ENCODE measurements at regions not wholly inside any gene's neighbourhood (a gene's known extent, or its start where the extent isn't known, plus 50 kb on each side); places are given as distances from the start of the nearest gene placed in this dataset.
"Not testable (repeated sequence)": the region's sequence is repeated elsewhere in the genome, so short reads cannot be mapped to it uniquely, and the experiment has no call there.

DNA sequence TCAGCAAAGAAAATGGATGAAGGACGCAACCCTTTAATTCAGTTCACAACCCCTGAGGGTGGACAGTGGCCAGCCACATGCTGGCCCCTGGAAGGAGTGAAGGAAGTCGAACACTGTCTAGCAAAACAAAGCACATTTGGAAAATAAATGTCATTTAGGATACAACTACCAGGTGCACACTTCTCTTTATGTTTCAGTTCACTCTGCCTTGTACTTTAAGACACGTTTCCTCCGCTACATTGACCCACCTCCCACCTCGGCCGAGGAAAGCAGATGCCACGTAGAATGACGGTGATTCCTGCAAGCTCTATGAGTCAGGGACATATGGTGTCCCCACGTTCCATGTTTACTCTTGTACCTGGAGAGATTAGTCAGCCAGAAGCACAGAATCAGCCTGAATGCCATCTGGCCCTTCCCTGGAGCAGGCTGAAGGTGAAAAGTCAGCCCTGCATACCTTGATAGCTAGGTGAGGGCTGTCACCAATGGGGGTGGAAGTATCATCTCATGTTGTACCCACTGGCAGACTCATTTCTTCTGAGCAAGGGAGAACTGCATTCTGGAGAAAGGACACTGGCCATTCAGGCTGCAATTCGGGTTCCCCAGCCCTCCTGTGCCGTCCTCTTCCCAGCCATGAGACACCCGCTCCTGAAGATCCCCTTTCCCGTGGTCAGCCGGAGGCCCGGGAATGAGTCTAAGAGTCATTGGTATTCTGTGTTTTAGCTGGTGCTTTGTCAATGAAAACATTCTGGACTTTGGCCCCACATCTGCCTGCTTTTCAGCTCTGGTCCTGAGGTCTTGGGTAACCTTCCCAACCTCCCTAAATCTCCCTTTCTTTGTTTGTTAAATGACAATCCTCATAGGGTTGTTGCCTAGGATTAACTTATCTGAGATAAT lies 60.6 kb downstream of the FOXA2 start:
- Histone ChIP-seq H3K4me3 (no peak overlapping the region), H3K9me3 (no peaks in the 10 kb centered on the region), H3K36me3 (ENCODE audit: low read depth, missing control alignments) (no peaks in the 10 kb centered on the region), H3K27ac (no peak overlapping the region), H3K4me1 (no peaks in the 10 kb centered on the region), H3K27me3 (no peaks in the 10 kb centered on the region)
- intact Hi-C loops (cut with DNase I; ENCODE audit: low total_unique reads): no loop called here
- 89 to 93% methylated on average over 15 of the region's 15 CpGs for WGBS, 2 donors
- DNase-seq: no peak
- no peak for TF ChIP-seq POLR2A (IDR thresholded peaks at IDR 0.05)
- TF ChIP-seq, protein P1, sequence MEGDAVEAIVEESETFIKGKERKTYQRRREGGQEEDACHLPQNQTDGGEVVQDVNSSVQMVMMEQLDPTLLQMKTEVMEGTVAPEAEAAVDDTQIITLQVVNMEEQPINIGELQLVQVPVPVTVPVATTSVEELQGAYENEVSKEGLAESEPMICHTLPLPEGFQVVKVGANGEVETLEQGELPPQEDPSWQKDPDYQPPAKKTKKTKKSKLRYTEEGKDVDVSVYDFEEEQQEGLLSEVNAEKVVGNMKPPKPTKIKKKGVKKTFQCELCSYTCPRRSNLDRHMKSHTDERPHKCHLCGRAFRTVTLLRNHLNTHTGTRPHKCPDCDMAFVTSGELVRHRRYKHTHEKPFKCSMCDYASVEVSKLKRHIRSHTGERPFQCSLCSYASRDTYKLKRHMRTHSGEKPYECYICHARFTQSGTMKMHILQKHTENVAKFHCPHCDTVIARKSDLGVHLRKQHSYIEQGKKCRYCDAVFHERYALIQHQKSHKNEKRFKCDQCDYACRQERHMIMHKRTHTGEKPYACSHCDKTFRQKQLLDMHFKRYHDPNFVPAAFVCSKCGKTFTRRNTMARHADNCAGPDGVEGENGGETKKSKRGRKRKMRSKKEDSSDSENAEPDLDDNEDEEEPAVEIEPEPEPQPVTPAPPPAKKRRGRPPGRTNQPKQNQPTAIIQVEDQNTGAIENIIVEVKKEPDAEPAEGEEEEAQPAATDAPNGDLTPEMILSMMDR (IDR thresholded peaks at IDR 0.05): no peak

DNA sequence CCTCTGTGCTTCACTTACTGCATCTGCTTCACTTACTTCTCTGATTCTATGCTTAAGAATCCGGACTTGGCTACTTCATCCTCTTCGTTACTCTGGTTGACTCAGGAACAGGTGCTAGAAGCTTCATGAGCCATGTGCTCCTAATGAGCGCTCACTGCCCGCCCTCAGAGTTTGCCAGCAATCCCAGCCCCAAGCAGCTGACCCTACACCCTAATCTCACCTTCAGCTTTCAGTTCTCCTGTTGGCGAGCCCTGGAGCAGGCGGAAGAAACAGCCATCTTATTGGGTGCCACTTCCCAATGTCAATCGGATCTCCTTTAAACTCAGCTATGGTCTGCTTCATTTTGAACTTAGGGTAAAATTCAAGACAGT lies 61.3 kb downstream of the FOXA2 start:
- H3K36me3 ChIP-seq (ENCODE audit: low read depth, missing control alignments): no peaks in the 10 kb centered on the region
- H3K27ac ChIP-seq: no peak overlapping the region
- H3K9me3 ChIP-seq: no peaks in the 10 kb centered on the region
- H3K4me3 ChIP-seq: no peak overlapping the region
- 96 to 97% methylated on average over 7 of the region's 7 CpGs for WGBS, 2 donors
- H3K27me3 ChIP-seq: no peaks in the 10 kb centered on the region
- TF ChIP-seq POLR2A (IDR thresholded peaks at IDR 0.05): no peak
- TF ChIP-seq, protein P1 (IDR thresholded peaks at IDR 0.05): no peak
- intact Hi-C loops (cut with DNase I; ENCODE audit: low total_unique reads): no loop called here
- no peaks in the 10 kb centered on the region for H3K4me1 ChIP-seq
- no peak for DNase-seq

DNA sequence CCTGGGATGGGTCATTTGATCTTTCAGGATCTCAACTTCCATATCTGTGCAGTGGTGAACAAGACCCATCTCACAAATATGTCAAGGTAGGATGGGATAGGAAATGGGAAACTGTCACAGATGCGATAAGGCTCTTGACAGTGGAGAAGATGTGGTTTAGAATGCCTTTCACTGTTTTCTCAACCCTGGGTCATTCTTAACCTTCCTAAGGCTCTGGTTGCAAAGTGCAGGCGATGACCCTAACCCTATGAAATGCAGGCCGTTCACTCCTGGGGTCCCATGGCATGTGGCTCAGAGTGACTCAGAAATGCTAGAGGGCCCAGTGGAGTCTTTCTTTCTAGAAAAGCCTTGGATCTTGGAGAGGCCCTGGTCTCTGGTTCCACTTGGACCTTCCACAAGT lies 61.7 kb downstream of the FOXA2 start:
- H3K4me3 ChIP-seq: no peak overlapping the region
- DNase-seq: no peak
- intact Hi-C loops (cut with DNase I; ENCODE audit: low total_unique reads): no loop called here
- no peaks in the 10 kb centered on the region for H3K9me3 ChIP-seq
- H3K4me1 ChIP-seq: no peaks in the 10 kb centered on the region
- TF ChIP-seq, protein P1 (IDR thresholded peaks at IDR 0.05): no peak
- no peak for TF ChIP-seq POLR2A (IDR thresholded peaks at IDR 0.05)
- no peak overlapping the region for H3K27ac ChIP-seq
- H3K27me3 ChIP-seq: no peaks in the 10 kb centered on the region
- WGBS, 2 donors: 80 to 90% methylated on average over 3 of the region's 3 CpGs
- no peaks in the 10 kb centered on the region for H3K36me3 ChIP-seq (ENCODE audit: low read depth, missing control alignments)

DNA sequence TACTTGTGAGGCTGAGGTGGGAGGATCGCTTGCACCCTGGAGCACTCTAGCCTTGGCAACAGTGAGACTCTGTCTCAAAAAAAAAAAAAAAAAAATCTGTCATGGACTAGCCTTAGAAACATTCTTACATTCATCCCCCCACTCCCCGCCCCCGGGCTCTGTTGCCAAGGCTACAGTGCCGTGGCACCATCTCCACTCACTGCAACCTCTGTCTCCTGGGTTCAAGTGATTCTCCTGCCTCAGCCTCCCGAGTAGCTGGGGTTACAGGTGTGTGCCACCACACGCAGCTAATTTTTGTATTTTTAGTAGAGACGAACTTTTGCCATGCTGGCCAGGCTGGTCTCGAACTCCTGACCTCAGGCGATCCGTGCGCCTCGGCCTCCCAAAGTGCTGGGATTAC lies 62.4 kb downstream of the FOXA2 start:
- H3K4me1 ChIP-seq; intact Hi-C loops (cut with DNase I; ENCODE audit: low total_unique reads); DNase-seq; H3K27me3 ChIP-seq; H3K9me3 ChIP-seq; H3K36me3 ChIP-seq (ENCODE audit: low read depth, missing control alignments); H3K4me3 ChIP-seq; H3K27ac ChIP-seq: not testable (repeated sequence)
- WGBS, 2 donors: 90 to 95% methylated on average over 12 of the region's 12 CpGs

DNA sequence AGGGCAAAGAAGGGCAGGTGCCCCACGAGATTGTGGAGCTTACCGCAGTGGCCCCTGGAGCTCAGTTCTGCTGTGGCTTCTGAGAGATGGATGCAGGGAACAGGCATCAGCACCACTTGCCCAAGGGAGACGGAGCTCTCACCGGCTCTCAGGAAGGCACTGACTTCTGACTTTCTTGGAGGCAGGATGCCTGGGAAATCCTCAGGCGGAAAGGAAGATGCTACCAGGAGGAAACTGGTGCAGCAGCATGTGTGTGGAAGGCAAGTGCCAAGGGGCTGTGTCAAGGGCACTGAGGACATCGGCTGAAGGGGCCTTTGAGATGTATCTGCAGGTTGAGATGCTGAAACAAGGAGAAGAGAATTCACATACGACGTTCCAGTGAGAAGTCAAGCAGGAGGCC lies 64.0 kb downstream of the FOXA2 start:
- no peaks in the 10 kb centered on the region for H3K36me3 ChIP-seq (ENCODE audit: low read depth, missing control alignments)
- 80 to 83% methylated on average over 8 of the region's 8 CpGs for WGBS, 2 donors

More for the DNA sequence above, 64.0 kb downstream of the FOXA2 start:
- Histone ChIP-seq H3K4me3 (no peak overlapping the region), H3K4me1 (no peaks in the 10 kb centered on the region), H3K27ac (no peak overlapping the region), H3K9me3 (no peaks in the 10 kb centered on the region), H3K27me3 (no peaks in the 10 kb centered on the region)
- no peak for DNase-seq
- intact Hi-C loops (cut with DNase I; ENCODE audit: low total_unique reads): no loop called here
- TF ChIP-seq, protein P1 (IDR thresholded peaks at IDR 0.05): no peak
- TF ChIP-seq POLR2A (IDR thresholded peaks at IDR 0.05): no peak

Measured in testis (tissue), 2 donors.